H9 (cell line): ENCODE measurements at regions not wholly inside any gene's neighbourhood (a gene's known extent, or its start where the extent isn't known, plus 50 kb on each side); places are given as distances from the start of the nearest gene placed in this dataset.

Source experiments
- DNase-seq: peaks from one replicate; pipeline ENCODE4 v3.0.0-alpha.2; 2017
- H2AFZ ChIP-seq: one replicate; pipeline ENCODE4 v1.6.1; 2013; ENCODE audit warnings: mild to moderate bottlenecking, low read length, control low read depth, moderate library complexity
- H2AK5ac ChIP-seq: 2 replicates; pipeline ENCODE4 v1.6.1; 2013; ENCODE audit warnings: low read length, control low read depth, mixed read lengths; ENCODE audit not compliant: insufficient read length
- H2BK120ac ChIP-seq: one replicate; pipeline ENCODE4 v1.6.1; 2013; ENCODE audit warnings: low read depth, mild to moderate bottlenecking, low read length, control low read depth, inconsistent platforms; ENCODE audit not compliant: poor library complexity, severe bottlenecking
- H2BK12ac ChIP-seq: 2 replicates; pipeline ENCODE4 v1.6.1; 2013; ENCODE audit warnings: low read length, control low read depth, mixed read lengths, low read depth; ENCODE audit not compliant: insufficient read length
- H2BK15ac ChIP-seq: 2 replicates; pipeline ENCODE4 v1.6.1; 2013; ENCODE audit warnings: low read depth, low read length, control low read depth
- H2BK20ac ChIP-seq: one replicate; pipeline ENCODE4 v1.6.1; 2013; ENCODE audit warnings: low read depth, mild to moderate bottlenecking, low read length, control low read depth, inconsistent platforms; ENCODE audit not compliant: poor library complexity, severe bottlenecking
- H2BK5ac ChIP-seq: 2 replicates; pipeline ENCODE4 v1.6.1; 2013; ENCODE audit warnings: low read length, control low read depth, mixed read lengths; ENCODE audit not compliant: insufficient read length
- H3K14ac ChIP-seq: 2 replicates; pipeline ENCODE4 v1.6.1; 2013; ENCODE audit warnings: low read length, control low read depth; ENCODE audit not compliant: insufficient read depth
- H3K18ac ChIP-seq: 2 replicates; pipeline ENCODE4 v1.6.1; 2013; ENCODE audit warnings: low read depth, mild to moderate bottlenecking, mixed read lengths, low read length, control low read depth; ENCODE audit not compliant: insufficient read length
- H3K23ac ChIP-seq: 2 replicates; pipeline ENCODE4 v1.6.1; 2013; ENCODE audit warnings: low read length, control low read depth, mixed read lengths, low read depth; ENCODE audit not compliant: insufficient read length
- H3K23me2 ChIP-seq: 2 replicates; pipeline ENCODE4 v1.6.1; 2013; ENCODE audit warnings: low read depth, mild to moderate bottlenecking, mixed read lengths, low read length, control low read depth; ENCODE audit not compliant: insufficient read length, poor library complexity, severe bottlenecking
- H3K27ac ChIP-seq: 2 replicates; pipeline ENCODE4 v1.5.1; 2013; ENCODE audit warnings: low read length, control low read depth, mixed read lengths, low read depth; ENCODE audit not compliant: insufficient read length
- H3K27me3 ChIP-seq: 2 replicates; pipeline ENCODE4 v1.6.1; 2013; ENCODE audit warnings: low read length, control low read depth, inconsistent platforms; ENCODE audit not compliant: insufficient read depth
- H3K4ac ChIP-seq: 2 replicates; pipeline ENCODE4 v1.6.1; 2013; ENCODE audit warnings: low read depth, mild to moderate bottlenecking, control low read depth, inconsistent platforms, low read length, moderate library complexity
- H3K4me1 ChIP-seq: 2 replicates; pipeline ENCODE4 v1.6.1; 2013; ENCODE audit warnings: low read length, control low read depth, inconsistent platforms; ENCODE audit not compliant: insufficient read depth
- H3K4me2 ChIP-seq: 2 replicates; pipeline ENCODE4 v1.6.1; 2013; ENCODE audit warnings: low read length, control low read depth, mixed read lengths; ENCODE audit not compliant: insufficient read length, insufficient read depth
- H3K56ac ChIP-seq: 2 replicates; pipeline ENCODE4 v1.6.1; 2013; ENCODE audit warnings: low read depth, mild to moderate bottlenecking, mixed read lengths, low read length, control low read depth; ENCODE audit not compliant: insufficient read length
- H3K79me1 ChIP-seq: 2 replicates; pipeline ENCODE4 v1.6.1; 2013; ENCODE audit warnings: low read depth, mild to moderate bottlenecking, moderate library complexity, low read length, control low read depth, inconsistent platforms; ENCODE audit not compliant: insufficient read depth, poor library complexity, severe bottlenecking
- H3K79me2 ChIP-seq: 2 replicates; pipeline ENCODE4 v1.6.1; 2013; ENCODE audit warnings: low read length, control low read depth, inconsistent platforms; ENCODE audit not compliant: insufficient read depth
- H3K9ac ChIP-seq: 2 replicates; pipeline ENCODE4 v1.6.1; 2013; ENCODE audit warnings: low read length, control low read depth, mixed read lengths; ENCODE audit not compliant: insufficient read length; ENCODE audit errors: extremely low read depth
- H3K9me3 ChIP-seq: one replicate; pipeline ENCODE4 v1.6.1; 2013; ENCODE audit warnings: low read depth, low read length, inconsistent platforms; ENCODE audit not compliant: control insufficient read depth
- H3T11ph ChIP-seq: one replicate; pipeline ENCODE4 v1.6.1; 2013; ENCODE audit warnings: mild to moderate bottlenecking, low read length, control low read depth, inconsistent platforms
- H4K20me1 ChIP-seq: one replicate; pipeline ENCODE4 v1.6.1; 2013; ENCODE audit not compliant: control insufficient read depth, insufficient read length, insufficient read depth
- H4K5ac ChIP-seq: 2 replicates; pipeline ENCODE4 v1.6.1; 2013; ENCODE audit warnings: low read depth, mild to moderate bottlenecking, mixed read lengths, low read length, control low read depth; ENCODE audit not compliant: insufficient read length
- H4K8ac ChIP-seq: replicated peaks from 2 replicates; pipeline ENCODE4 v1.6.1; 2013; ENCODE audit warnings: low read length, control low read depth, mixed read lengths, low read depth; ENCODE audit not compliant: insufficient read length
- H4K91ac ChIP-seq: 2 replicates; pipeline ENCODE4 v1.6.1; 2013; ENCODE audit warnings: low read depth, mild to moderate bottlenecking, moderate library complexity, mixed read lengths, low read length, control low read depth; ENCODE audit not compliant: insufficient read length
- H3K27ac Mint-ChIP-seq, 3 experiments: 2 replicates in 2 of 3; 3 replicates in 1 of 3; pipeline ENCODE4 v1.8.0; 2020 to 2021; ENCODE audit warnings: mixed read lengths in 3 of 3, mild to moderate bottlenecking in 1 of 3, moderate library complexity in 1 of 3
- H3K27me3 Mint-ChIP-seq: 2 replicates; pipeline ENCODE4 v1.8.0; 2021; ENCODE audit warnings: low read depth, mild to moderate bottlenecking, moderate library complexity, mixed read lengths
- H3K36me3 Mint-ChIP-seq, 3 experiments: 2 replicates in 2 of 3; 3 replicates in 1 of 3; pipeline ENCODE4 v1.8.0; 2020 to 2021; ENCODE audit warnings: low read depth in 3 of 3, mixed read lengths in 3 of 3; ENCODE audit not compliant: insufficient read depth in 1 of 3
- H3K4me1 Mint-ChIP-seq, 2 experiments: 2 replicates each; pipeline ENCODE4 v1.8.0; 2020; ENCODE audit warnings: mixed read lengths in 2 of 2
- H3K4me3 Mint-ChIP-seq, 2 experiments: 2 replicates in 1 of 2; 3 replicates in 1 of 2; pipeline ENCODE4 v1.8.0; 2020 to 2021; ENCODE audit warnings: mild to moderate bottlenecking in 2 of 2, mixed read lengths in 2 of 2, moderate library complexity in 1 of 2
- H3K9me3 Mint-ChIP-seq, 2 experiments: 2 replicates in 1 of 2; 3 replicates in 1 of 2; pipeline ENCODE4 v1.8.0; 2020; ENCODE audit warnings: mild to moderate bottlenecking in 2 of 2, mixed read lengths in 2 of 2, moderate library complexity in 1 of 2
- CTCF ChIP-seq: fragments of 200-600 bp; sonication (generic); conservative IDR thresholded peaks from 3 replicates; pipeline ENCODE4 v1.8.0; 2021; ENCODE audit warnings: antibody characterized with exemption, mild to moderate bottlenecking
- WGBS: extraction: QIAGEN DNeasy Blood & Tissue Kit; methylation state at CpG from one replicate; pipeline ENCODE4 v1.1.7; 2013; ENCODE audit warnings: missing lambda C conversion rate, low lambda C conversion rate, mixed read lengths; ENCODE audit not compliant: insufficient read length; ENCODE audit errors: extremely low coverage; 5-methylcytosine and 5-hydroxymethylcytosine counted together

- no peak overlapping the region for H2BK15ac ChIP-seq
- H4K20me1 ChIP-seq = no peaks in the 10 kb centered on the region
- H3K27me3 ChIP-seq = no peaks in the 10 kb centered on the region
- no peak overlapping the region for H3K27ac Mint-ChIP-seq
- H3K4me1 Mint-ChIP-seq = 0 out of 4 replicates have a peak, but pooled peaks cover 0 to under 1% of the 10 kb centered on the region in 2 experiments
- 0 out of 7 replicates have a peak, but pooled peaks cover 0 to 4% (median 0%) of the 10 kb centered on the region in 3 experiments for H3K36me3 Mint-ChIP-seq
- no peak overlapping the region for H3K14ac ChIP-seq
- no peak overlapping the region for H2BK120ac ChIP-seq
- no peak overlapping the region for H2BK20ac ChIP-seq
- H3K27me3 Mint-ChIP-seq = no peaks in the 10 kb centered on the region
- no peaks in the 10 kb centered on the region for H3K23me2 ChIP-seq
- H3K4me2 ChIP-seq = no peak overlapping the region
- no peaks in the 10 kb centered on the region for H3K4me1 ChIP-seq
- H4K91ac ChIP-seq = no peak overlapping the region
- H3K9me3 ChIP-seq = no peaks in the 10 kb centered on the region
- no peaks in the 10 kb centered on the region for H3K79me1 ChIP-seq
- DNase-seq = no peak
- no peak overlapping the region for H2BK5ac ChIP-seq
- WGBS = no CpG with 5 or more reads among the region's 1 CpG
- no peak overlapping the region for H3T11ph ChIP-seq
- H3K9ac ChIP-seq = no peak overlapping the region
- H3K9me3 Mint-ChIP-seq = peaks cover 0 to 6% of the 10 kb centered on the region in 2 experiments; a peak in 3 of 5 replicates
- H4K5ac ChIP-seq = no peak overlapping the region
- no peak overlapping the region for H2AK5ac ChIP-seq
- H3K4me3 Mint-ChIP-seq = no peak overlapping the region
- no peak for TF ChIP-seq CTCF
- no peaks in the 10 kb centered on the region for H3K79me2 ChIP-seq
- H3K18ac ChIP-seq = no peak overlapping the region
- H3K27ac ChIP-seq = no peak overlapping the region
- H3K23ac ChIP-seq = no peak overlapping the region
- no peak overlapping the region for H3K4ac ChIP-seq
- no peak overlapping the region for H2AFZ ChIP-seq
- H3K56ac ChIP-seq = no peak overlapping the region
- no peak overlapping the region for H4K8ac ChIP-seq
- no peak overlapping the region for H2BK12ac ChIP-seq
Observed at GRCh38 chr6:20284672-20285071, 72.4 kb upstream of the MBOAT1 start.
